GM18867 (cell line): ENCODE measurements at regions not wholly inside any gene's neighbourhood (a gene's known extent, or its start where the extent isn't known, plus 50 kb on each side); places are given as distances from the start of the nearest gene placed in this dataset.

Source experiments
- ATAC-seq: cut with Tn5 transposase; IDR thresholded peaks from one replicate; pipeline ENCODE4 v1.9.1; 2021; ENCODE audit warnings: mild to moderate bottlenecking, moderate library complexity; ENCODE audit not compliant: unreplicated experiment

- no peak for ATAC-seq
Measured at GRCh38 chr10:44245601-44245938, 139.3 kb downstream of the CXCL12 start.

- ATAC-seq: no peak
Measured at GRCh38 chr10:44244745-44245600, 139.9 kb downstream of the CXCL12 start.

DNA sequence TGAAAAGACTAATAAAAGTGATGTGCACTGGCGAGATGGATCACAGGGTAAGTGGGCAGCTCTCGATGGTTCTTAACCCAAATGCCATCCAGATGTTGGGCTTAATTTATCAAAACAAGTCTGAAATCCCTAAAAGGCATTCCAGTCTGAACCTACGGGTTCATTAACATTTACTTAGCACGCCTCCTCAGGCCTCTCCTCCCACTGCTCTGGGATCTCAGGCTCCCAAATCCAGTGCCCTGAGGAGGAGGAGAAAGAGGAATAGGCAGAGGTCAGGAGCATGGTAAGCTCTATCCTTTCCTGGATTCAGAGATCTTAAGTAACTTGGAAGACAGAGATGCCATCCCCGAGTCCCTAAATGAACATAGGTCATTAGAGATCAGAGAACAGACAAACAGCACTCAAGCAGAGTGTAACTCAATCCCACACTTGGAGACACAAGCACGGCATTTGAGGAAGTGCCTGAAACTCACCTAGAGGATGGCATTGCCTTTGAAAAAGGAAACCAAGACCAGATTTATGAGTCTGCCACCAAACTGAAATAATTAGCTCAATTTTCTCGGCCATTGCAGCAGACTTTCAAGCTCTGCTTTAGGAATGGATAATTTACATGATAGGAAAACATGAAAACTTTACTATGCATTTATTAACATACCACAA lies 140.9 kb downstream of the CXCL12 start:
- ATAC-seq: no peak

GRCh38 chr10:44242826-44243225 lies 142.1 kb downstream of the CXCL12 start:
- ATAC-seq: no peak

- no peak for ATAC-seq
Measured at GRCh38 chr10:44242091-44242490, 142.8 kb downstream of the CXCL12 start.

- no peak for ATAC-seq
Measured at GRCh38 chr10:44240584-44241205, 144.2 kb downstream of the CXCL12 start.

DNA sequence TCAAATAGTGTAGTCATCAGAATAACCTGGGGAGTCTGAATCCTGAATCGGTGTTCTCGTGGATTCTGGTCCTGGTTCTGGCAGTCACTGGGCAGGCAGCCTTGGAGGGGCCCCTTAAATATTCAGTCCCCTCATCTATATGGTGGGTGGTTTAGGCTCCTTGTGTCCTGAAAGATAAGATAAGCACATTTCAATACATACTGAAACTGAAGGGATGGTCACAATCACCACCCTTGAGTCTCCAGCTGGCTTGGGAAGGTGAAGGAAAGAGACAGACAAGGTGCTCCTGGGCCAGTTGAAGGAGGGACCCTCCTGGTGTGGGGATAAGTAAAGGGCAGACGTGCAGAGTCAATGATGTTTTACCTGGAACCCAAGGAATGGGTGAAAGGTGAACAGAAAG lies 146.7 kb downstream of the CXCL12 start:
- no peak for ATAC-seq

DNA sequence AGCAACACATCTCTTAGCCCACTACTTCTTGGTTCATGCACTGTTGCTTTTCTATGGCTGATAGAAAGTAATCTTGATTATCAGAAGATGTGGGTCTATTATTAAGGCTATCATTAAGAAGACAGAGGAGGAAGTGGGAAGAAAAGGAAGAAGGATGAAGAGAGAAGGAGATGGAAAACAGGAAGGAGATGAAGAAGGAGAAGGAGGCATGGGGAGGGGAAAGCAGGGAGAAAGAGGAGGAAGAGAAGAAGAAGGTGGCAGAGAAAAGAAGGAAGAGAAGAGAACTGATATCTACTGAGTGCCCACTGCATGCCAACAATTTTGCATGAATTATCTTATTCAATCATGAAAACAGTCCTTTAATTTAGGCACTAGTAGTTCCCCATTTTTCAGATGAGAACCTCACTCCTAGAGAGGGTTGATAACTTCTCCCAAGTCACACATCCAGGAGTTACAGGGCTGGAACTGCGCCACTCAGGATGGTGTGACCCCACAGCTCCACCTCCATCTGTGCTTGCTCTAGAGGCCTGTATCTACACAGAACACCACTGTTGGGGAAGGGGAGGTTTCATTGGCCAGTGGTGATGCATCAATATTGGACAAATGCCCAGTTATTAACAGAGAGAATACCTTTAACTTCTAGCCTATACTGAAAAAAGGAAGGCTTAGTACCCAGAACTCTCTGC lies 147.4 kb downstream of the CXCL12 start:
- no peak for ATAC-seq

DNA sequence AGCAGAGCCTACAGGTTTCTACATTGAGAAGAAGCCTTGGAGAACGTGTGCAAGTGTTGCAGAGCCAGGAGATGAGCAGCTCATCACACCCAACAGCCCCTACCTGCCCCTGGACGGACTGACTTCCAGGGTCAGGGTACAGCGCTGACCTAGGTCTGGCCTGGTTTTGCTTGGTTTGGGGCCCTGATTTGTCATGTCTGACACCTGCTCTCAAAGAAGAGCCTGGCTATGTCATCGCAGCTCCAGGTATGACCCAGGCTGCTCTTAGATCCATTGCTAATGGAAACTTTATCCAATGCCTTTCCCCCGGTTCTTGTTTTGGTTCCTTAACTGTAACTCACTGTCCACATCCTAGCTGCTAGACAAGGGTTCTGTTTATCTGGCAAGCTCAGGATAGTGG lies 149.5 kb downstream of the CXCL12 start:
- no peak for ATAC-seq

- no peak for ATAC-seq
Measured at GRCh38 chr10:44234483-44234875, 150.4 kb downstream of the CXCL12 start.

DNA sequence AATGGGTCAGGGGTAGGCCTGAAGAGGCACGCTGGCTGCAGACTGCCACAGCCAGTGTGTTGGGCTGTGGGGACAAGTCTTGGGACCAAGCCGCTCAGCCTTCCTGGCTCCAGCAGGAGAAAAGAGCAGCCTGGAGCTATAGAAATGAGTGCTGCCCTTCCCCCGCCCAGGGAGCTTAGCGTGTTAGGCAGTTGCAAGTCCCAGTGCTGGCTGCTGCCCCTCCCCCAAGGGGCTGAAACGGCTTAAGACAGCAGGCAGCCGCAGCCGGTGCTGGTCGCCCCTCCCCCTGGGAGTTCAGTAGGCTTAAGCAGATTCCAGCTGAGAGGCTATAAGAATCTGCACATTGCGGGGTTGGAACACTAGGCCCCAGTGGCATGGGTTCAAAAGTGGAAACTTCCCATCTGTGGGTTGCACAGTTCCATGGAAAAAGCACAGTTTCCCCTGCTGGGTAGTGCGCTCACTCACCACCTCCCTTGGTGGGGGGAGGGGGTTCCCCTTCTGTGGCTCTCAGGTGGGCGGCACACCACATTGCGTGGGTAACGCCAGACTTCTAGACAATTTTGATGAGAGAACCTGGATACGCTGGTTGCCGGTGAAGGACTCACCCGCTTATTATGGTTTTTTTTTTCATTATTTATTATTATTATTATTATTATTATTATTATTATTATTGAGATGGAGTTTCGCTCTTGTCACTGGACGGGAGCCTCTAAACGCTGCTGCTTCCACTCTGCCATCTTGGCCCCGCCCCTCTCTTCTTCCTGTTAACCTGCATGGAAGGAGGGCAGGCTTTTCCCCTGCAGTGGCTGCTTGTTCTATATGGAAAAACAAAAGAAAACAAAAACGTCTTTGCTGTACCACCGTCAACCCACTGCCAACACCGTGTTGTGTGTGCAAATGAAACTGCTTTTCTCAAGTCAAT lies 151.1 kb downstream of the CXCL12 start:
- ATAC-seq: no peak

- ATAC-seq: no peak
Measured at GRCh38 chr10:44217274-44217820, 167.6 kb downstream of the CXCL12 start.

DNA sequence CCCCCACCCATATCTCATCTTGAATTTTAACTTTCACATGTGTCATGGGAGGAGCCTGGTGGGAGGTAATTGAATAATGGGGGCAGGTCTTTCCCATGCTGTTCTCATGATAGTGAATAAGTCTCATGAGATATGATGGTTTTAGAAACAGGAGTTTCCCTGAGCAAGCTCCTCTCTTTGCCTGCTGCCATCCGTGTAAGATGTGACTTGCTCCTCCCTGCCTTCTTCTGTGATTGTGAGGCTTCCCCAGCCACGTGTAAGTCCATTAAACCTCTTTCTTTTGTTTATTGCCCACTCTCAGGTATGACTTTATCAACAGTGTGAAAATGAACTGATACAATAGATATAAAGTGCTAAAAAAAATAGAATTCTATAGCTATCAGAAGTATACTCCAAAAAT lies 168.8 kb downstream of the CXCL12 start:
- ATAC-seq: no peak

GRCh38 chr10:44209811-44210210 lies 175.1 kb downstream of the CXCL12 start:
- no peak for ATAC-seq

DNA sequence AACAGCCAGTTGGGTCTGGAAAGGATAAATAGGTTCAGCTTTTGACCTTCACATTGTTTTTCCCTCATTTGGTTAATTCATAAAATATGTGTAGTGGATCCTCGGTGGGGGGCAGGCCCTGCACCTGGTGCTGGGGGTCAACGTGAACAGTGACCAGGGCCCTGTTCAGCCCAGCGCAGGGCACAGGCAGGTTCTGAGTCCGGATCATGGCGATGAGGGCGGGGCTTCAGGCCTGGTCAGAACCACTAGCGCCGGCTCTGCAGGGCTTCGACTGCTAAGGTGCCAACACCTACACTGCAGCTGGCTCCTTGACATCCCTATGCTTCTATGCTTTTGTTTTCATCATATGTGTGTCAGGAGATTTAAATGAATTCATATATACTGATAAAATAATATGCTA lies 177.7 kb downstream of the CXCL12 start:
- ATAC-seq: no peak

GRCh38 chr10:44206127-44206818 lies 178.6 kb downstream of the CXCL12 start:
- no peak for ATAC-seq

GRCh38 chr10:44205067-44205466 lies 179.8 kb downstream of the CXCL12 start:
- no peak for ATAC-seq

DNA sequence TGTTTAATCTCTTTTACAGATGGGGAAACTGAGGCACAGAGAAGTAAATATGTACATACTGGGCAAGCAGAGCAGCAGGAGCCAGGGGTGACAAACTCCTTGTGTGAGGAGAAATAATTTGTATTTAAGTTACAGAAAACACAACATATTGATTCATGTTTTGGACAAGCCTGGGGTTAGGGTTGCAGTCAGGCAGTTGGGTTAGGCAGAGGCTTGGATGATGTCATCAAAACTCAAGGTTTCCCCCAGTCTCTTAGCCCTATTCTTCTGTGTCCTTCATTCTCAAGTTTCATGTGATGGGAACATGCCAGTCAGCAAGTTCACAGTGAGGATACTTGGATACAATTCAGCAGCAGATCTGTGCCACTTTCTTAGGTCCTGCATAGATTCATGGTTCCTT lies 181.4 kb downstream of the CXCL12 start:
- no peak for ATAC-seq

DNA sequence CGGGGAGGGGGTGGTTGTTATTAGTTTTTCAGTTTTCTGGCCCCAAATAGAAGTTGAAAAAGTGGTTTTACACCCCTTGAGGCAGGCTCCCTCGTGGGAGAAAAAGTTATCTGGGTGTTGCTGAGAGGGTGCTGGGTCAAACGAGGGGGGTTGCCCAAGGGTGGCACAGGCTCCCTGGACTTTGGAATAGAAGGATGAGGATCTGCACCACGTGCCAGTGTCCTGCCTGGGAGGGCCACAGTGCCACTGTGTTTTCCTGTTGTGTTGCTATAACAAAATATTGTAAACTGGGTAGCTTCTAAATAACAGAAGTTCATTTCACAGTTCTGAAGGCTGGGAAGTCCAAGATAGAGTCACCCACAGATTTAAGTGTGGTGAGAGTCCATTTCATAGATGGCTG lies 181.9 kb downstream of the CXCL12 start:
- ATAC-seq: no peak

DNA sequence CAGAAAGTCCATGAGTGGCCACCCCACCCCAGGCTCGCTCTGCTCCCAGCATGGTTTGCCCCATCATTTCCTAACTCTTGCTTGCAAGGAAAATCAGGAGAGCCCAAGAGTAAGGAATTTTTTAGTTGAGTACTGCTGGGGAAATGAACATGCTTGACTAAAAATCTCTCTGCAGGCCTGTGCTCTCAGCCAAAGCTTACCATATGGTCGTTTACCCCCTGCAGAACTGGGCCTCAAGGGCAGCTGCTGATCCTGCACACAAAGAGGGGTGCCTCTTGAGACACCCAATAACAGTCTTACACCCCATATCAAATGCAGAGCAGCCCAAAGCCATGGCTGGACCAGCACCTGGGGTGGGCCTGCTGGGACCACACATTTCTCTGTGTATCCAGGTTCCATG lies 183.2 kb downstream of the CXCL12 start:
- ATAC-seq: no peak
